ENCODE measurements at regions not wholly inside any gene's neighbourhood (a gene's known extent, or its start where the extent isn't known, plus 50 kb on each side); places are given as distances from the start of the nearest gene placed in this dataset.

DNA sequence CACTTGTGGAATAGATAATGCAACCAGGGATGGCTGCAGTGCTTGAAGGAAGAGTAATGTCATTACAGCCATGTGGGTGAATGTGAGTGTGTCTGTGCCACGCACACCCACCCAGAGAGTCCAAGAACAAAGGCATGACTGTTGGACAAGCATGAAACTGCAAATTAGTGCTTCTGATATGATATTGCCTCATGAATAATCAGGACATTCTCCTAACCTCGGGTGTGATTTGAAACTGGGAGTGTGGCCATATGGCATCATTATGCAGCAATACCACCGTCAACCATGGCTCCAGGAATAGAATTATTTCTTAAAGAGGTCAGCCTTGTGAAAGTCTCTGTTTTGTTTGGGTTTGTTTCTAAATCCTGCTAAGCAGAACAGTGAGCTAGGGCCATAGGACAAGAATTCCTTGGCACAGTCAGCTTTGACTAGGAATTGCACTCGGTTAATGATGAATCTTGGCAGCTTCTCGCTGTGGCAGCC, 678.0 kb upstream of the RAB6C start:
- TF ChIP-seq GATA2 (IDR thresholded peaks at IDR 0.05; ENCODE audit: insufficient read depth, insufficient read length, low read depth, low read length) (no peak), MYC (IDR thresholded peaks at IDR 0.05; ENCODE audit: low read depth, low read length) (no peak), FOS (IDR thresholded peaks at IDR 0.05; ENCODE audit: borderline replicate concordance, insufficient read depth, low read length) (no peak), EZH2 (IDR thresholded peaks at IDR 0.05; ENCODE audit: borderline replicate concordance, low read depth, low read length, severe bottlenecking) (no peak), JUN (IDR thresholded peaks at IDR 0.05; ENCODE audit: borderline replicate concordance, insufficient read depth, insufficient read length, low read depth) (no peak), POLR2A (IDR thresholded peaks at IDR 0.05; ENCODE audit: low read depth, low read length) (no peak), POLR2AphosphoS5 (IDR thresholded peaks at IDR 0.05; ENCODE audit: insufficient read depth, low read depth, low read length) (no peak)
- TF ChIP-seq, protein P1, sequence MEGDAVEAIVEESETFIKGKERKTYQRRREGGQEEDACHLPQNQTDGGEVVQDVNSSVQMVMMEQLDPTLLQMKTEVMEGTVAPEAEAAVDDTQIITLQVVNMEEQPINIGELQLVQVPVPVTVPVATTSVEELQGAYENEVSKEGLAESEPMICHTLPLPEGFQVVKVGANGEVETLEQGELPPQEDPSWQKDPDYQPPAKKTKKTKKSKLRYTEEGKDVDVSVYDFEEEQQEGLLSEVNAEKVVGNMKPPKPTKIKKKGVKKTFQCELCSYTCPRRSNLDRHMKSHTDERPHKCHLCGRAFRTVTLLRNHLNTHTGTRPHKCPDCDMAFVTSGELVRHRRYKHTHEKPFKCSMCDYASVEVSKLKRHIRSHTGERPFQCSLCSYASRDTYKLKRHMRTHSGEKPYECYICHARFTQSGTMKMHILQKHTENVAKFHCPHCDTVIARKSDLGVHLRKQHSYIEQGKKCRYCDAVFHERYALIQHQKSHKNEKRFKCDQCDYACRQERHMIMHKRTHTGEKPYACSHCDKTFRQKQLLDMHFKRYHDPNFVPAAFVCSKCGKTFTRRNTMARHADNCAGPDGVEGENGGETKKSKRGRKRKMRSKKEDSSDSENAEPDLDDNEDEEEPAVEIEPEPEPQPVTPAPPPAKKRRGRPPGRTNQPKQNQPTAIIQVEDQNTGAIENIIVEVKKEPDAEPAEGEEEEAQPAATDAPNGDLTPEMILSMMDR (IDR thresholded peaks at IDR 0.05; ENCODE audit: extremely low read depth in 1 of 2, insufficient read depth in 1 of 2, low read depth in 1 of 2, low read length in 2 of 2) = no peak
- TF ChIP-seq, protein P2, sequence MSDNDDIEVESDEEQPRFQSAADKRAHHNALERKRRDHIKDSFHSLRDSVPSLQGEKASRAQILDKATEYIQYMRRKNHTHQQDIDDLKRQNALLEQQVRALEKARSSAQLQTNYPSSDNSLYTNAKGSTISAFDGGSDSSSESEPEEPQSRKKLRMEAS (IDR thresholded peaks at IDR 0.05; ENCODE audit: insufficient read depth, insufficient read length) = no peak
- Histone ChIP-seq H3K4me1 (ENCODE audit: control insufficient read depth, extremely low read depth, insufficient read depth, low read length) (no peaks in the 10 kb centered on the region), H3K9ac (replicated peaks; ENCODE audit: extremely low read depth, insufficient read depth, low read length) (no peak overlapping the region), H3K27me3 (ENCODE audit: control insufficient read depth in 2 of 2, insufficient read depth in 2 of 2, low read length in 2 of 2) (no peaks in the 10 kb centered on the region), H3K27ac (ENCODE audit: insufficient read depth, low read depth, low read length) (no peak overlapping the region), H3K79me2 (ENCODE audit: control insufficient read depth, insufficient read depth, low read length) (no peaks in the 10 kb centered on the region), H3K9me3 (replicated peaks; ENCODE audit: control insufficient read depth, insufficient read depth, low read length) (peaks cover 10% of the 10 kb centered on the region), H4K20me1 (replicated peaks; ENCODE audit: control insufficient read depth, extremely low read depth, insufficient read depth, low read length) (no peaks in the 10 kb centered on the region), H3K36me3 (ENCODE audit: control insufficient read depth in 2 of 2, extremely low read depth in 1 of 2, insufficient read depth in 2 of 2, low read length in 2 of 2) (no peaks in the 10 kb centered on the region), H2AFZ (ENCODE audit: low read depth, low read length) (no peak overlapping the region), H3K4me2 (ENCODE audit: insufficient read depth, low read length) (no peak overlapping the region), H3K4me3 (replicated peaks in 1 of 3; ENCODE audit: insufficient read depth in 1 of 3, low read depth in 1 of 3, low read length in 3 of 3) (no peak overlapping the region), H3K9me1 (replicated peaks; ENCODE audit: control insufficient read depth, extremely low read depth, insufficient read depth, low read length) (no peaks in the 10 kb centered on the region)
- POLR2A ChIA-PET = no interaction called here
- intact Hi-C loops (cut with micrococcal nuclease) = no loop called here
- DNase-seq (ENCODE audit: low read depth, low spot score) (no peak), FAIRE-seq (no peak)
- no TSS peak for BruUV-seq (replicated peaks)
- CTCF ChIA-PET = no interaction called here
- dilution Hi-C loops (cut with MboI; ENCODE audit: extremely low pct_ligation_motif_present, low sequenced_read_pairs) = no loop called here
